ENCODE measurements at regions not wholly inside any gene's neighbourhood (a gene's known extent, or its start where the extent isn't known, plus 50 kb on each side); places are given as distances from the start of the nearest gene placed in this dataset.

- TF ChIP-seq CTCF (IDR thresholded peaks at IDR 0.05) (no peak), POLR2A (IDR thresholded peaks at IDR 0.05) (no peak), EP300 (IDR thresholded peaks at IDR 0.05) (no peak), POLR2AphosphoS5 (IDR thresholded peaks at IDR 0.05) (no peak)
Measured at GRCh38 chr4:115315182-115315581, 201.8 kb upstream of the NDST4 start.
